C4-2B (cell line): ENCODE measurements at regions not wholly inside any gene's neighbourhood (a gene's known extent, or its start where the extent isn't known, plus 50 kb on each side); places are given as distances from the start of the nearest gene placed in this dataset.

Experiments
- H3K27ac ChIP-seq: fragments of 450-650 bp; 2 replicates; pipeline ENCODE4 v1.5.1; 2017
- CTCF ChIP-seq: fragments of 450-650 bp; conservative IDR thresholded peaks from 2 replicates; pipeline ENCODE4 v1.5.1; 2017; ENCODE audit warnings: mild to moderate bottlenecking
- ZFX ChIP-seq: fragments of 450-650 bp; IDR thresholded peaks from 2 replicates; pipeline ENCODE4 v1.6.1; 2017

DNA sequence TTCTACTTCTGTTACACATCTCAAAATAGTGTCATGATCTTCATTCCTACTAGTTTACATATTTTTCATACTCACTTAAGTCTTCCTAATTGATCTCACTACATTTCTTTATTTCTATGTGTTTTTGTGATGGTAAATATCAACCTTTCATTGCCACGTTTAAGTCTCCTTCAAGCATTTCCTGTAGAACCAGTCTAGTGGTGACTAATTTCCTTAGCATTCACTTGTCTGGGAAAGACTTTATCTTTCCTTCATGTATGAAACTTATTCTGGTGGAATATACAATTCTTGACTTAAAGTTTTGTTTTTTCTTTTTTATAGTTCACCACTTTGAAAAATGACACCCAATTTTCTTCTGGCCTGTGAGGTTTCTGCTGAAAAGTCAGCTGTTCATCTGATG lies 181.4 kb upstream of the NEIL3 start:
- H3K27ac ChIP-seq: no peak overlapping the region
- TF ChIP-seq CTCF (no peak), ZFX (no peak)

GRCh38 chr4:177131736-177132135 lies 177.9 kb upstream of the NEIL3 start:
- TF ChIP-seq ZFX: no peak
- no peak overlapping the region for H3K27ac ChIP-seq

DNA sequence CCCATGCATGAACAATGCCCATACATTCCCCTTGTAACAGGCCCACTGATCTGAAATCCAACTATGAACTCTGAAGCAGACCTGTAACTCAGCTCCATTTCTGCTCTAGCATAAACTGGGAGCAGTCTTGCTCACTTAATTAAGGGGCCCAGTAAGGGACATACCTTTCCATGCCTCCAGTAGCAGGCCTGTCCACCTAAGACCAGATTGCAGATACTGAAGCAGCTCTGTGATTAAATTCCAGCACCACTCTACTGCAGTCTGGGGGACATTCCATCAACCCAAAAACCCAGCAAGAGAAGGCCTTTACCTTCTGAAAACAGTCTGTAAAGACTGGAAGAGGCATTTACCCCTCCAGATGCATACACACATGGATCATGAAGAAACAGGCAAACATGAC lies 162.0 kb upstream of the NEIL3 start:
- H3K27ac ChIP-seq: no peak overlapping the region
- TF ChIP-seq CTCF: no peak
- no peak for TF ChIP-seq ZFX

DNA sequence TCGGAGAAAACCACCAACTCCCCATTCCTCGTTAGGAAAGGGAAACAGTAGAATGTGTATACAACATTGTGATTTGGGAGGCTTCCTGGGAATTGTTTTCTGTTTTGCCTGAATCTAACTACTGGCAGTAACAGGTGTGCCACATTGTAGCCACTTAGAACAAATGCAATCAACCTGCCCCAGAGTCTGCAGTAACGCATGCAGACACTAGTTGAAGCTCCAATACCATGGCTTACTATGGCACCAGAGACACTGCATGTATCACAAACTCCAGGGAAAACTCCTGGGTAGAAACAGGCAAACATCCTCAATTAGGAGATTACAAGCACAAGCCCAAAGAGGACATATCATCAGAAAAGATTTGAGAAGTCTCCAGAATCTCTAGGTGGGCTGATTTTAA lies 154.2 kb upstream of the NEIL3 start:
- TF ChIP-seq CTCF (no peak), ZFX (no peak)
- no peak overlapping the region for H3K27ac ChIP-seq

DNA sequence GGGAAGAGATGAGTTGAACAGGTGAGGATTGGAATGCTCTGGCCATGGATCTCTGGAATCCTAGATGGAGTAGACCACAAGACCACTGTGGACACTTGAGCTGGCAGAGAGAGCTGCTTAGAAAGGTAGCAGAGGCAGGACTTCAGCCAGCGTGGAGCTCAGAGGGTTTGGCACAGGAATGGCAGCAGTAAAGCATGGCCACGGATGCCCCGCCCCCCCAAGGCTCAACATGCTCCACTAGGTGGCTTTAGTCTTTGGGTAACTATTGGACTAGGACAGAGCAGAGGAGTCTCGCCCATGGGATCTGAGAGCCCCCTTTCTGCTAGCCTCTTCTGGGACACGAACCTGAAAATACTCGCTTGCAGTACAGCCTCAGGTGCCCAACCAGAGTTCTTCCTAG lies 150.1 kb upstream of the NEIL3 start:
- no peak overlapping the region for H3K27ac ChIP-seq
- TF ChIP-seq CTCF (no peak), ZFX (no peak)

- TF ChIP-seq ZFX: no peak
- TF ChIP-seq CTCF: no peak
- H3K27ac ChIP-seq: no peak overlapping the region
Observed at GRCh38 chr4:177161781-177162180, 147.9 kb upstream of the NEIL3 start.

- no peak for TF ChIP-seq CTCF
- no peak for TF ChIP-seq ZFX
- H3K27ac ChIP-seq: no peak overlapping the region
Observed at GRCh38 chr4:177163532-177163931, 146.1 kb upstream of the NEIL3 start.

DNA sequence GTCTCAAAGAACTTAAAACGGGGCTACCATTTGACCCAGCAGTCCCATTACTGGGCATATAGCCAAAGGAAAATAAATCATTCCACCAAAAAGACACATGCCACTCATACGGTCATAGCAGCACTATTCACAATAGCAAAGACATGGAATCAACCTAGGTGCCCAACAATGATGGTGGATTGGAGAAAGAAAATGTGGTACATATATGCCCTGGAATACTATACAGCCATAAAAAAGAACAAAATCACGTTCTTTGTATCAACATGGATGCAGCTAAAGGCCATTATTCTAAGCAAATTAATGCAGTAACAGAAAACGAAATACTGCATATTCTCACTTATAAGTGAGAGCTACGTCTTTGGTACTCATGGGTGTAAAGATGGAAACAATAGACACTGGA lies 138.1 kb upstream of the NEIL3 start:
- no peak for TF ChIP-seq ZFX
- TF ChIP-seq CTCF: no peak
- no peak overlapping the region for H3K27ac ChIP-seq
